ENCODE measurements at regions not wholly inside any gene's neighbourhood (a gene's known extent, or its start where the extent isn't known, plus 50 kb on each side); places are given as distances from the start of the nearest gene placed in this dataset.
"Not testable (repeated sequence)": the region's sequence is repeated elsewhere in the genome, so short reads cannot be mapped to it uniquely, and the experiment has no call there.

DNA sequence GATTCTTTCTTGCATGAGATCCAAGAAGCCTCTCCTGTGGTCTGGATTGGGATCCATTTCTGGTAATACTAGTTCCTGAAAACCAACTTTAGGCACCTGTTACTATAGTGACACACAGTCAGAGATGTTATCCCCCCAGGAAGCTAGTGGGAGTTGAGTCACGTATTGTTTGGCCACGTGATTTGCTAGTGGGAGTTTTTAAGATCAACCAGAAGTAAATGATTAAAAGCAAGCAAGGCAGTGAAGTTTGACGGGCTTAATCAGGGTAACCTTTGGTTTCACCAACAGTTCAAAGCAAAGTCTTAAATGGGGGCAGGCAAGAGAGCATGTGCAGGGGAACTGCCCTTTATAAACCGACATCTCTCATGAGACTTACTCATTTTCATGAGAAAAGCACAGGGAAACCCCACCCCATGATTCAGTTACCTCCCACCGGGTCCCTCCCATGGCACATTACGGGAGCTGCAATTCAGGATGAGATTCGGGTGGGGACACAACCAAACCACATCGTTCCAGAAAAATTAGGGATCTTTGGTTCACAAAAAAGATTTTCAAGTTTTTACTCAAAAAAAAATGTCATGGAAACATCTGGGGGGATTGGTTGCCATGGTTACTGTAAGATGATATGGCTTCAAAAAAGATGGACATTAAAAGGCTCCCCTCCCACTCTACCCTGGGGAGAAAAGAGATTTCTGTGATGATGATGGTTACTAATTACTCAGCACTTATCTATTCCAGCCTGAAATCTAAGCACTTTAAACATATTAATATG, 483.1 kb upstream of the ERCC4 start:
- TF ChIP-seq POLR2A (IDR thresholded peaks at IDR 0.05; ENCODE audit: low read length) (no peak), GATA1 (IDR thresholded peaks at IDR 0.05; ENCODE audit: low read depth, low read length) (no peak)
- no peak for DNase-seq

GRCh38 chr16:13437413-13437795, 482.6 kb upstream of the ERCC4 start:
- TF ChIP-seq GATA1 (IDR thresholded peaks at IDR 0.05; ENCODE audit: low read depth, low read length), result no peak

GRCh38 chr16:13438064-13438463, 481.9 kb upstream of the ERCC4 start:
- no peak for TF ChIP-seq GATA1 (IDR thresholded peaks at IDR 0.05; ENCODE audit: low read depth, low read length)
- TF ChIP-seq POLR2A (IDR thresholded peaks at IDR 0.05; ENCODE audit: low read length), result no peak
- no peak for DNase-seq

More at GRCh38 chr16:13437413-13437795, 482.6 kb upstream of the ERCC4 start:
- DNase-seq, result no peak

DNA sequence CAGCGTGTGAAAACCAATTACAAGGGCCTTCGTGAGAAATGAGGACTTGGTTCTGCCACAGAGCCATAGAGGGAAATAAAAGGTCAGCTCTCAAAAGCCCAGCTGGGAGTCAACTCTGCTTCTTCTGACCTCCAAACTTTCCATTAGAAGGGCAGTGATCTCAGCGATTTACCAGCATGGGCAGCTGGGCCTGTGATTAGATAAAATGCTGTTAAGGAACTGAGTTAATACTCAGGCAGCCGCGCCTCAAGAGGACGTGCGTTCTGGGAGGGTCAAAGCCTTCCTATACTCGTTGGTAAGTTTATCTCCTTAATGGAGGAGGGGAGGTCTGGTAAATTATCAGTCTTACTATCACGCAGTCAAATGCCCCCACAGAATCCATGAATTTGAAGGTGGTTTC, 480.2 kb upstream of the ERCC4 start:
- DNase-seq, result no peak
- TF ChIP-seq GATA1 (IDR thresholded peaks at IDR 0.05; ENCODE audit: low read depth, low read length) (no peak), POLR2A (IDR thresholded peaks at IDR 0.05; ENCODE audit: low read length) (no peak)

GRCh38 chr16:13441675-13442074, 478.3 kb upstream of the ERCC4 start:
- DNase-seq, result no peak
- TF ChIP-seq GATA1 (IDR thresholded peaks at IDR 0.05; ENCODE audit: low read depth, low read length), result no peak
- TF ChIP-seq POLR2A (IDR thresholded peaks at IDR 0.05; ENCODE audit: low read length), result no peak

DNA sequence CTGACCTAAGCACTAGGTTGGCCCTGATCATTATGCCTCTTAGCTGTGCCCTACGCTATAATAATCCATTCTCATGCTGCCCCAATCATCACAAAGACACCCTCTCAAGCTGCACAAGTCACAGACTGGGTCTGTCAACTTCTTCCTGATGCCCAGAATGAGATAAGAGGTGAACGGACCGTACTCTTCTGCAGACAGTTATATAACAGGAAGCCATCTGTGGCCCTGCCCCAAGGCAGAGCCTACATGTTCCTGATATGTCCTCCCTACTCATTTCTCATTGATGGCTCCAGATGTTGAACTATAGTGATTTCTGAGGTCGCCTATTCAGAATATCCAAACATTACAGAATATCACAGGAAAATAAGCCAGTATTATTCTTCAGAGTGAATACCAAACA, 471.6 kb upstream of the ERCC4 start:
- no peak for DNase-seq
- no peak for TF ChIP-seq GATA1 (IDR thresholded peaks at IDR 0.05; ENCODE audit: low read depth, low read length)
- TF ChIP-seq POLR2A (IDR thresholded peaks at IDR 0.05; ENCODE audit: low read length), result no peak

DNA sequence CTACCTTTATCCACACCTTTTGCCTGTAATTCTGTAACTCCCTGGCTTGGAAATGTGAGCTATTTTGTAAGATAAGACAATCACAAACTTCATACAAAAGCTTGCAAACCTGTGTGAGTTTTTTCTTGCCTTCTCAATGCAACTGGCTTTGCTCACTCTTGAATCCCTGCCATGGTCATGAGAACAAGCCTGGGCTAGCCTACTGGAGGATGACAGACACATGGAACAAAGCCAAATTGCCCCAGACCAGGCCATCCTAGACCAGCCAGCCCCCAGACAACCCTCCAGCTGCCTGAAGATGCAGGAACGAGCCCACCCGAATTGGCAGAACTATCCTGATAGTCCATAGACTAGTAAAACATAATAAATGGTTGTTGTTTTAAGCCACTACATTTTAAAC, 466.6 kb upstream of the ERCC4 start:
- TF ChIP-seq GATA1 (IDR thresholded peaks at IDR 0.05; ENCODE audit: low read depth, low read length) (no peak), POLR2A (IDR thresholded peaks at IDR 0.05; ENCODE audit: low read length) (no peak)
- DNase-seq, result peak in 1 of 2 experiments; percentile 16

- DNase-seq, result peak; percentile 14 to 56
- TF ChIP-seq POLR2A (IDR thresholded peaks at IDR 0.05; ENCODE audit: low read length) (no peak), GATA1 (IDR thresholded peaks at IDR 0.05; ENCODE audit: low read depth, low read length) (no peak)
Observed at GRCh38 chr16:13453938-13454553, 465.9 kb upstream of the ERCC4 start.

DNA sequence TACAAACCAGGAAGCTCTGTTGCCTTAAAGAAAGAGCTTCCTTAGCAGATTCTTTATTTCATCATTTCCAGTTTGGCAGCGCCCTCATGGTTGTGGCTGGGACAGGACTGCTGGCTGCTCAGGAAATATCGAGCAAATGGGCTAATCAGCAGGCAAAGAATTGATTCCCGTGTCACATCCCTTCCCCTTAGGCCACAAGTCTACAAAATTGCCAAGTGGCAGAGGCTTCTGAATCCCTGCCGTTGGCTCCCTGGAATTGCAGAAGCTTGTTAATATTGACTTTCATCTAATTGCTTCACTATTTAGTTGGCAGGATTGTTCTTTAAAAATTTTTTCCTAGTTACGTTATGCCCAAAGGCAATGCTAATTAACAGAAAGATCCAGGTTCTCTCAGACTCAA, 456.3 kb upstream of the ERCC4 start:
- no peak for TF ChIP-seq GATA1 (IDR thresholded peaks at IDR 0.05; ENCODE audit: low read depth, low read length)
- TF ChIP-seq POLR2A (IDR thresholded peaks at IDR 0.05; ENCODE audit: low read length), result no peak
- no peak for DNase-seq

GRCh38 chr16:13471036-13471435, 448.9 kb upstream of the ERCC4 start:
- no peak for DNase-seq
- TF ChIP-seq GATA1 (IDR thresholded peaks at IDR 0.05; ENCODE audit: low read depth, low read length) (no peak), POLR2A (IDR thresholded peaks at IDR 0.05; ENCODE audit: low read length) (no peak)

DNA sequence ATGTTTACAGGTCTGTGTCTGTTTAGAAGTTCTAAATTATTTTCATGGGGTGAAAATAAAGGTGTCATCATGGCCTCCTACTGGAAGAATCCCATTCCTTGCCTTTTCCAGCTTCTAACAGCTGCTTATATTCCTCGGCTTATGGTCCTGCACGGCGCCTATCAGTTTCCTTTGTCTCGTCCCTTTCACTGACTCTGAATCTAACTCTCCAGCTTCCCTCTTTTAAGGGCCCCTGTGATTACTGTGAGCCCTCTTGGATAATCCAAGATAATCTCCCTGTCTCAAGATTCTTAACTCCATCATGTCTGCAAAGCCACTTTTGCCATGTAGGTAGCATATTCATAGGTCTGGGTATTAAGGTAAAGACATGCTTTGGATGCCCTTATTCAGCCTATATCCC, 441.0 kb upstream of the ERCC4 start:
- DNase-seq, result no peak
- TF ChIP-seq POLR2A (IDR thresholded peaks at IDR 0.05; ENCODE audit: low read length), result no peak
- TF ChIP-seq GATA1 (IDR thresholded peaks at IDR 0.05; ENCODE audit: low read depth, low read length), result no peak

DNA sequence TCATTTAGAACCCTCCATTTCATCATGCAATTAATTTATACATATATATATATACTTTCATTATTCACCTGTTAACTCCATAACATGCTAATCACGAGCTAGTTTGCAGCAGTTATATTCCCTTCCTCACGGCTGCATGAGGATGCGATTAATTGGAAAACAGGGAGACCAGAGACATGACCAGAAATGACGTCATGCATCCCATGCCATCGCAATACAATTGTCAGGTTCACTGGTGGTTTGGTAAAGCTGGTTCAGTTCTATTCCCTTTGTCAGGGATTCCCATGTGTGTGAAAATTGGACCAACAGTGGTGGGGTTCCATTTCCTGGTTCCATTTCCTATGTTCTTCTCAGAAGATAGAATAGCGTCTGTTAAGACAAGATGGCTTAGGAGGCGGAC, 440.4 kb upstream of the ERCC4 start:
- no peak for DNase-seq
- TF ChIP-seq POLR2A (IDR thresholded peaks at IDR 0.05; ENCODE audit: low read length), result no peak
- TF ChIP-seq GATA1 (IDR thresholded peaks at IDR 0.05; ENCODE audit: low read depth, low read length), result no peak

- TF ChIP-seq POLR2A (IDR thresholded peaks at IDR 0.05; ENCODE audit: low read length), result no peak
- TF ChIP-seq GATA1 (IDR thresholded peaks at IDR 0.05; ENCODE audit: low read depth, low read length), result no peak
- DNase-seq, result no peak
Observed at GRCh38 chr16:13480801-13481200, 439.2 kb upstream of the ERCC4 start.

DNA sequence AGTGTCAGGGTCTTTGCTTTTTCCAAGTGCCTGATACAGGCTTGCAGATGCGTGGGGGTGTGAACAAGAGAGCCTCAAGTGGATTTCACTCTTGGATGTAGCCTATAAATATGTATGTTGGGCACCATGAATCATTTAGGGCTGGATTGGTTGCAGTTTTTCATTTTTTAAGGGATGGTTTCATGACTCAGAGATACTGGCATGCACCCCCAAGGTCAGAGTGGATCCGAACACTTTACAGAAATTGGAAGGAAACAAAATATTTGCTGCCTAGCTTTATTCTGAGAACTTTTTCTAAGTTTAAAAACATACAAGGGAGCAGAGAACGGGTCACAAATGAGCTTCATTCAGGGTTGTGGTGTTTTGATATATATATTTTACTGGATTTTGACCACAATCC, 436.8 kb upstream of the ERCC4 start:
- DNase-seq, result no peak
- TF ChIP-seq POLR2A (IDR thresholded peaks at IDR 0.05; ENCODE audit: low read length), result no peak
- no peak for TF ChIP-seq GATA1 (IDR thresholded peaks at IDR 0.05; ENCODE audit: low read depth, low read length)

GRCh38 chr16:13489416-13489815, 430.5 kb upstream of the ERCC4 start:
- DNase-seq, result not testable (repeated sequence)

Data from erythroblast (primary cell).